ENCODE measurements at regions not wholly inside any gene's neighbourhood (a gene's known extent, or its start where the extent isn't known, plus 50 kb on each side); places are given as distances from the start of the nearest gene placed in this dataset.

GRCh38 chr6:142679907-142680700, 264.9 kb downstream of the HIVEP2 start:
- DNase-seq = no peak

- no peak for DNase-seq
Observed at GRCh38 chr6:142681099-142681498, 263.9 kb downstream of the HIVEP2 start.

- DNase-seq = no peak
Observed at GRCh38 chr6:142682985-142683384, 262.0 kb downstream of the HIVEP2 start.

- peak in 16 of 56 donors; percentile 7 to 49 (median 21) for DNase-seq
Observed at GRCh38 chr6:142683714-142684141, 261.2 kb downstream of the HIVEP2 start.

- no peak for DNase-seq
Observed at GRCh38 chr6:142684371-142684770, 260.6 kb downstream of the HIVEP2 start.

- no peak for DNase-seq
Observed at GRCh38 chr6:142685852-142686506, 259.0 kb downstream of the HIVEP2 start.

- DNase-seq = no peak
Observed at GRCh38 chr6:142686507-142686887, 258.5 kb downstream of the HIVEP2 start.

- peak in 38 of 56 donors; percentile 6 to 78 (median 38) for DNase-seq
Observed at GRCh38 chr6:142692942-142693341, 252.0 kb downstream of the HIVEP2 start.

GRCh38 chr6:142693441-142693840, 251.5 kb downstream of the HIVEP2 start:
- DNase-seq = no peak

- no peak for DNase-seq
Observed at GRCh38 chr6:142694054-142694453, 250.9 kb downstream of the HIVEP2 start.

- DNase-seq = peak in 2 of 56 donors; percentile 19 to 24
Observed at GRCh38 chr6:142695016-142695415, 250.0 kb downstream of the HIVEP2 start.

GRCh38 chr6:142696123-142697000, 248.6 kb downstream of the HIVEP2 start:
- no peak for DNase-seq

- no peak for DNase-seq
Observed at GRCh38 chr6:142697001-142697335, 248.0 kb downstream of the HIVEP2 start.

- DNase-seq = peak in 3 of 56 donors; percentile 10 to 42 (median 22)
Observed at GRCh38 chr6:142697922-142698321, 247.1 kb downstream of the HIVEP2 start.

GRCh38 chr6:142698751-142699150, 246.2 kb downstream of the HIVEP2 start:
- DNase-seq = no peak

GRCh38 chr6:142699391-142699790, 245.6 kb downstream of the HIVEP2 start:
- no peak for DNase-seq

- no peak for DNase-seq
Observed at GRCh38 chr6:142700032-142700431, 244.9 kb downstream of the HIVEP2 start.

- no peak for DNase-seq
Observed at GRCh38 chr6:142700671-142701312, 244.2 kb downstream of the HIVEP2 start.
